Epithelial cell of proximal tubule (primary cell): ENCODE measurements at regions not wholly inside any gene's neighbourhood (a gene's known extent, or its start where the extent isn't known, plus 50 kb on each side); places are given as distances from the start of the nearest gene placed in this dataset.

ENCODE experiments used
- DNase-seq: peaks from one replicate; pipeline ENCODE4 v3.0.0-alpha.2; 2011; ENCODE audit warnings: low read depth
- H3K4me3 ChIP-seq: 2 replicates; pipeline ENCODE4 v1.5.1; 2011; ENCODE audit warnings: low read depth, mild to moderate bottlenecking, low read length
- TF ChIP-seq, protein P1 (sequence below): conservative IDR thresholded peaks from 2 replicates; pipeline ENCODE4 v1.5.1; 2012; ENCODE audit warnings: low read depth, mild to moderate bottlenecking, low read length

DNA sequence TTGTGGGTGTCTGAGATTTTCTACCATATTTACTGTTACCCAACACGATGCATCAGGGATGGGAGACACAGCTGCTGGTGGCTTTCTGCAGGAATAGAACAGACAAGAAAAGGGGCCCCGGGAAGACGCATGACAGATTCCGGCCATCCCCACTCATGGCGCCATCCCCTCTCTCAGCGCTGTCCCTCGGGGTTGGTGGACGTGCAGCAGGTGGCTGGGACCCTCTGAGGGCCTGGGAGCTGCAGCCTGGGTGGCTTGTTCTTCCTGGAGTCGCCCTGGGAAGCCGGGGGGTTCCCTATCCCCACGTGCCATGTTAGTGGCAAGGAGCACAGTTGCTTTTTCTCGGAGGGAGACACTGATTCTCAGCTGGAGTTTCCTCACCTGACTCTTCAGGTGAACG lies 1123.3 kb downstream of the BRD1 start:
- TF ChIP-seq, protein P1, sequence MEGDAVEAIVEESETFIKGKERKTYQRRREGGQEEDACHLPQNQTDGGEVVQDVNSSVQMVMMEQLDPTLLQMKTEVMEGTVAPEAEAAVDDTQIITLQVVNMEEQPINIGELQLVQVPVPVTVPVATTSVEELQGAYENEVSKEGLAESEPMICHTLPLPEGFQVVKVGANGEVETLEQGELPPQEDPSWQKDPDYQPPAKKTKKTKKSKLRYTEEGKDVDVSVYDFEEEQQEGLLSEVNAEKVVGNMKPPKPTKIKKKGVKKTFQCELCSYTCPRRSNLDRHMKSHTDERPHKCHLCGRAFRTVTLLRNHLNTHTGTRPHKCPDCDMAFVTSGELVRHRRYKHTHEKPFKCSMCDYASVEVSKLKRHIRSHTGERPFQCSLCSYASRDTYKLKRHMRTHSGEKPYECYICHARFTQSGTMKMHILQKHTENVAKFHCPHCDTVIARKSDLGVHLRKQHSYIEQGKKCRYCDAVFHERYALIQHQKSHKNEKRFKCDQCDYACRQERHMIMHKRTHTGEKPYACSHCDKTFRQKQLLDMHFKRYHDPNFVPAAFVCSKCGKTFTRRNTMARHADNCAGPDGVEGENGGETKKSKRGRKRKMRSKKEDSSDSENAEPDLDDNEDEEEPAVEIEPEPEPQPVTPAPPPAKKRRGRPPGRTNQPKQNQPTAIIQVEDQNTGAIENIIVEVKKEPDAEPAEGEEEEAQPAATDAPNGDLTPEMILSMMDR = no peak

DNA sequence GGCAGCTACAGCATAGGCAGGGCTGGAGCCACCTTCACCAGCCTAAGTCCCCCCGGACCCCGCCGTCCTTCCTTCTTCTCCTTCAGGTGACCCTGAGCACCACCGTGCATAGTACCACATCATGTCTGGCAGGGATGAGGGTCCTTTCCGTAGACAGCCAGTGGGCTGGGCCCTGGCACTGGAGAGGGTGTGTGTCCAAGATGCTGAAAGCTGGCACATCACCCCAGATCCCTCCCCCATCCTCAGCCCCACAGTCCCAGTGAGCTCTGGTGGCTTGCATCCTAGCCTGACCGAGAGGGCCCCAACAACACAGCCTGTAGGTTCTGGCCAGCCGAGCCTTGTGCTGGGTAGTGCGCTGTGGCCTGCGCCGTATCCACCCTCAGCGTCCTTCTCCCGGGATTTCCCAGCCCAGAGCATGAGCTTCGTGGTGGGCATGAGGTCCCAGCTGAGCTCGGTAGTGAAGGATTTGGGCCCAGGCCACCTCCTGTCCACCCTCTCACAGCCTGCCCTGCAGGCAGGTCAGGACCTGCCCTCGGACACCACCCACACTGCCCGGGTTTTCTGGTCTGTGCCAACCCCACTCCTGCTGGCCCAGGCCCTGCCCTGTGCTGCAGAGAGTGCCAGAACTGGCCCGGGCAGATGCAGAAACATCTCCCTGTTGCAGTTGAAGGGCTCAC lies 1124.3 kb downstream of the BRD1 start:
- no peak for DNase-seq
- H3K4me3 ChIP-seq = no peak overlapping the region
- TF ChIP-seq, protein P1 = no peak

More for the DNA sequence above, 1123.3 kb downstream of the BRD1 start:
- no peak for DNase-seq
- no peak overlapping the region for H3K4me3 ChIP-seq

DNA sequence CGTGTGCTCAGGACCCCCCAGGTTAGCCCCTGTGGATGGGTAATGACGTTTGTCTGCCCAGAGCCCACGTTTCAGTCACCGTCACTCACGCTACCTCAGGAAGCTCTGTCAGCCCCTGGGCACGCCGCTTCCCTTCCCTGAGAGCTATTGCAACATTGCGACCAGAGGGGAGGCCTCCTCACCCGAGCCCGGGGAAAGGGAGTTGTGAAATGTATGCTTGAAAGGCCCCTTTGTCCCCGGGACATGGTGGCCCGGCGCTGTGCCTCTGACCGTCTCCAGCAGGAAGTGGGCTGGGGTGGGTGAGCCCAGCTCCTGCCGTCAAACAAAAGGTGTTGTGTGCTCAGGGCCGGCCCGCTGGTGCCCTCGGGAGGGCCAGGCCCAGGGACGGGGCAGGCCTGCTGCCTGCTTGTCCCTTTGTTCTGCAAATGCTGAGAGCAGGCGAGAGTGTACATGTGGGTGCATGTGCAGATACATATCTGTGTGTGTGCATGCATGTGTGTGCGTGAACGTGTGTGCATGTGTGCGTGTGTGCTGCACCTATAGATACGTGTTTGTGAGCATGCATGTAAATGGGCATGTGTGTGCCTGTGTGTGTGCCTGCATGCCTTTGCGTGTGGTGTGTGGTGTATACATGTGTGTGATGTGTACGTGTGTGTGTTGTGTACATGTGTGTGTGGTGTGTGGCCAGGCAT lies 1125.0 kb downstream of the BRD1 start:
- DNase-seq = no peak
- TF ChIP-seq, protein P1 = no peak
- no peak overlapping the region for H3K4me3 ChIP-seq

DNA sequence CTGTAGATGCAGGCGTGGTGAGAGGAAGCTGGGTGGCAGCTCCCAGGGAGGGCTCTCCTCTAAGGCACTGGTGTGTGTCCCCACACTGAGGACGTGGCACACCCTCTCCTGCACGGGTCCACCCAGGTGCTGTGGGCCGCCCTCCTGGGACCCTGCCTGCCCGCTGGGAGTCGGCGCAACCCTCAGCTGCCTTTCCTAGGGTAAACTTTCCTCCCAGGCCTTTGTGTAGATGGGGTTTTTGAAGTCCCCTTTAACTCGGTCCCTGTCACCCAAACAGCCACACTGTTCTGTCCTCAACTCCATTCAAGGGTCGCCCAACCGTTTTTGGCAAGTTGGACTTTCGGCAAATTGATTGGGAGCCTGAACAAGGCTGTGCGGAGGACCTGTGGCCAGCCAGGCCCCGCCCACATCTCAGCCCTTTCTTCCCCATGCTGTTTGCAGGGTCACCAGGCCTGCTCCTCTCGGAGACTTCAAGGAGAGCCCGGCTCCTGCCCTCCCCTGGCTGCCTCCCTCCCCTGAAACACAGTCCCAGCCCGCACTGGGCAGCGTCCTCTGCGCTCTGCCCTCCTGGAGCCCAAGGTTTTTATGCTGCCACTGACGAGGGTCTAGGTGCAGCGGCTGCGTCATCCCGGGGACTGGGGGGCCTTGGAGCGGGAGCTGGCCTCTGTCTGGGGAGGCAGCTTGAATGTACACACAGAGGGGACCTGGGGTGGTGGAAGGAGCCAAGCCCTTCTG lies 1126.2 kb downstream of the BRD1 start:
- DNase-seq = no peak
- no peak overlapping the region for H3K4me3 ChIP-seq
- TF ChIP-seq, protein P1 = no peak

DNA sequence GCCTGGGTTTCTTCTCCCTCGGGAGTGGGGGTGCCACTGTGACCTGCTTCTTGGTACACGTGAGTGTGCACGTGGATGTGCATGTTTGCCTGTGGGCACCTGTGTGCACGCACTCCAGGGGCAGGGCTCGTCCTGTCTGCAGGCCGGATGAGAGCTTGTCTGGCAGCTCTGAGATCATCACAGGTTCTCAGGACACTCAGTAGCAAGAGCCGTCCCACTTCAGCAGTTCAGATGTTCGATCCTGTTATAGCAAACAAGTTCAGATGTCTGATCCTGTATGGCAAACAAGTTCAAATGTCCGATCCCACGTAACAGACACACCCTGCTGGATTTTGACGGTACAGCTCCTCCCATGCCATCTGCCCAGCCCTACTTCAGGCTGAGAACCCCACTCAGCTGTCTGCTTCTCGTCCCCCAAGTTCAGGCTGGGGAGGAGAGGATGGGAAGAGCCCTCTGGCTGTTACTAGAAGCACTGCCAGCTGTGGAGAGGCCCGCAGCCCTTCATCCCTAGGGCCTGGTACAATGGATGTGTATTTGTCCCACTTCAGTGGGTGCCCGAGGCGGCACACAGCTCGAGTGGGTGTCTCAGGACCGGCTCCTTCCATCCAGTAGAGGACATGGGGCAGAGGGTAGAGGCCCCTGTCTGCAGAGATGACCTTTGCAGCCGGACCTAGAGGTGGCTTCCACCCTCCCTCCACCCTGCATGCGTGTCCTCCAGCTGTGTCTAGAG lies 1126.9 kb downstream of the BRD1 start:
- no peak for DNase-seq
- H3K4me3 ChIP-seq = no peak overlapping the region
- TF ChIP-seq, protein P1 = no peak

DNA sequence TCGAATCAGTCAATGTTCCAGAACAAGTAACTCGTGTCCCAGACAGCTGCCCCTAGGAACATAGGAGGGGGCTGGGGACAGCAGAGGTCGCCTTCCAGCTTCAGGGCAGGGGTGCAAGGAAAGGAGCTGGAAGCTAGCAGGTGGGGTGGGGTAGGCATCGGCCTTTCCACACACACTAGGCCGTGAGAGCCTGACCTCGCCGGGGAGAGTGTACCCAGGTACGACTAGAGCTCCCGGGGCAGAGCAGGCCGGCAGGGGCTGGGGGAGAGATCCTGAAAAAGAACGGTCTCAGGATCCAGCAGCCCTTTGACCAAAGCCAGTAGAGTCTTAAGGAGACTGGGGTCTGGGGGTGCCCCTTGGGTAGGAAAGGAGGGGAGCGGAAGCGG lies 1127.5 kb downstream of the BRD1 start:
- TF ChIP-seq, protein P1 = no peak
- H3K4me3 ChIP-seq = no peak overlapping the region
- no peak for DNase-seq
